Stomach (tissue), 4 donors: ENCODE measurements at regions not wholly inside any gene's neighbourhood (a gene's known extent, or its start where the extent isn't known, plus 50 kb on each side); places are given as distances from the start of the nearest gene placed in this dataset.

Experiments
- EP300 ChIP-seq: sonication (generic); formaldehyde crosslinking; IDR thresholded peaks from one replicate; pipeline ENCODE4 v1.6.1; 2017; ENCODE audit warnings: antibody characterized with exemption
- POLR2A ChIP-seq, 4 donors: fragments of 450-650 bp; IDR thresholded peaks; one replicate each; pipeline ENCODE4 v1.6.1; 2016; ENCODE audit warnings: antibody characterized with exemption in 4 of 4, control low read depth in 2 of 4, mild to moderate bottlenecking in 1 of 4, moderate library complexity in 1 of 4
- TF ChIP-seq, protein P1 (sequence below), 7 experiments: fragments of 450-650 bp in 4 of 7; fragments of 200-600 bp in 3 of 7; sonication (generic) in 3 of 7; IDR thresholded peaks; one replicate each; pipeline ENCODE4 v1.5.1; 2016 to 2019; ENCODE audit warnings: antibody characterized with exemption in 7 of 7, control low read depth in 2 of 7, mild to moderate bottlenecking in 1 of 7

DNA sequence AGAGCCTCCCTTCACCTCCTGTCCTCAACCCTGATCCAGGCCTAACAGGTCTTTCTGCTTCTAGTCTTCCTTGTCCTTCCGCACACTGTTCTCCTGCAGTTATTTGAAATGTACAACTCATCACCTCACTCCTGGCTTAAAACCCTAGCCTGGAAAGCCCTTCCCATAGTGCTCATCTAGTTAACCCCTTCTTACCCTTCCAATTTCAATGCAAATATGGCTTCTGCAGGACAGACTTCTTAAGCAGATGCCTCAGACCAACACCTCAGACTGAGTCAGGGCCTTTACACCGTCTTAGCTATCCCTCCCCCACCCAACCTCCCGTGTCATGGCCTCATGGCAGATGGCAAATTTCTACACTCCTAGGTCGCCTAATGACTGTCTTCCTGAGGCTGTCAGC, 130.4 kb downstream of the BCOR start:
- TF ChIP-seq, protein P1, sequence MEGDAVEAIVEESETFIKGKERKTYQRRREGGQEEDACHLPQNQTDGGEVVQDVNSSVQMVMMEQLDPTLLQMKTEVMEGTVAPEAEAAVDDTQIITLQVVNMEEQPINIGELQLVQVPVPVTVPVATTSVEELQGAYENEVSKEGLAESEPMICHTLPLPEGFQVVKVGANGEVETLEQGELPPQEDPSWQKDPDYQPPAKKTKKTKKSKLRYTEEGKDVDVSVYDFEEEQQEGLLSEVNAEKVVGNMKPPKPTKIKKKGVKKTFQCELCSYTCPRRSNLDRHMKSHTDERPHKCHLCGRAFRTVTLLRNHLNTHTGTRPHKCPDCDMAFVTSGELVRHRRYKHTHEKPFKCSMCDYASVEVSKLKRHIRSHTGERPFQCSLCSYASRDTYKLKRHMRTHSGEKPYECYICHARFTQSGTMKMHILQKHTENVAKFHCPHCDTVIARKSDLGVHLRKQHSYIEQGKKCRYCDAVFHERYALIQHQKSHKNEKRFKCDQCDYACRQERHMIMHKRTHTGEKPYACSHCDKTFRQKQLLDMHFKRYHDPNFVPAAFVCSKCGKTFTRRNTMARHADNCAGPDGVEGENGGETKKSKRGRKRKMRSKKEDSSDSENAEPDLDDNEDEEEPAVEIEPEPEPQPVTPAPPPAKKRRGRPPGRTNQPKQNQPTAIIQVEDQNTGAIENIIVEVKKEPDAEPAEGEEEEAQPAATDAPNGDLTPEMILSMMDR (IDR thresholded peaks at IDR 0.05) = no peak
- TF ChIP-seq POLR2A (IDR thresholded peaks at IDR 0.05) (no peak), EP300 (no peak)
